GM18870 (cell line): ENCODE measurements at regions not wholly inside any gene's neighbourhood (a gene's known extent, or its start where the extent isn't known, plus 50 kb on each side); places are given as distances from the start of the nearest gene placed in this dataset.

Experiments
- ATAC-seq: cut with Tn5 transposase; IDR thresholded peaks from one replicate; pipeline ENCODE4 v1.9.1; 2021; ENCODE audit warnings: moderate library complexity; ENCODE audit not compliant: unreplicated experiment

GRCh38 chr15:70198441-70199123 is 100.9 kb upstream of the TLE3 start:
- no peak for ATAC-seq

- ATAC-seq = no peak
Observed at GRCh38 chr15:70197945-70198361, 100.2 kb upstream of the TLE3 start.

- no peak for ATAC-seq
Observed at GRCh38 chr15:70197318-70197944, 99.7 kb upstream of the TLE3 start.

- peak; percentile 84 for ATAC-seq
Observed at GRCh38 chr15:70196372-70197316, 98.9 kb upstream of the TLE3 start.

- ATAC-seq = no peak
Observed at GRCh38 chr15:70195587-70196305, 98.0 kb upstream of the TLE3 start.

GRCh38 chr15:70195171-70195570 is 97.5 kb upstream of the TLE3 start:
- ATAC-seq = no peak

- no peak for ATAC-seq
Observed at GRCh38 chr15:70194266-70194665, 96.5 kb upstream of the TLE3 start.

GRCh38 chr15:70193734-70194133 is 96.0 kb upstream of the TLE3 start:
- ATAC-seq = no peak

- no peak for ATAC-seq
Observed at GRCh38 chr15:70192490-70192889, 94.8 kb upstream of the TLE3 start.

- no peak for ATAC-seq
Observed at GRCh38 chr15:70192041-70192440, 94.3 kb upstream of the TLE3 start.

- no peak for ATAC-seq
Observed at GRCh38 chr15:70190965-70191364, 93.2 kb upstream of the TLE3 start.

- no peak for ATAC-seq
Observed at GRCh38 chr15:70189826-70190695, 92.3 kb upstream of the TLE3 start.

- ATAC-seq = no peak
Observed at GRCh38 chr15:70188286-70188685, 90.6 kb upstream of the TLE3 start.

- ATAC-seq = no peak
Observed at GRCh38 chr15:70187331-70187730, 89.6 kb upstream of the TLE3 start.

GRCh38 chr15:70186152-70186551 is 88.4 kb upstream of the TLE3 start:
- ATAC-seq = no peak

- ATAC-seq = no peak
Observed at GRCh38 chr15:70185251-70185711, 87.6 kb upstream of the TLE3 start.

- no peak for ATAC-seq
Observed at GRCh38 chr15:70182858-70183695, 85.4 kb upstream of the TLE3 start.

GRCh38 chr15:70181626-70182255 is 84.0 kb upstream of the TLE3 start:
- ATAC-seq = no peak
